NCI-H2227 (cell line): ENCODE measurements at regions not wholly inside any gene's neighbourhood (a gene's known extent, or its start where the extent isn't known, plus 50 kb on each side); places are given as distances from the start of the nearest gene placed in this dataset.
A peak's percentile ranks its signal among the peaks of the same experiment; 100 is the strongest.
"Not testable (repeated sequence)": the region's sequence is repeated elsewhere in the genome, so short reads cannot be mapped to it uniquely, and the experiment has no call there.

ENCODE experiments used
- DNase-seq: peaks from one replicate; lab custom pipeline; 2025; ENCODE audit not compliant: unreplicated experiment; lab: John Stamatoyannopoulos, UW

GRCh38 chr19:28640506-28640905 is 572.4 kb downstream of the UQCRFS1 start:
- DNase-seq: no peak

GRCh38 chr19:28638445-28638844 is 574.5 kb downstream of the UQCRFS1 start:
- no peak for DNase-seq

- DNase-seq: no peak
These were observed 576.2 kb downstream of the UQCRFS1 start for GRCh38 chr19:28636706-28637105.

- no peak for DNase-seq
These were observed 576.8 kb downstream of the UQCRFS1 start for GRCh38 chr19:28636016-28636629.

- no peak for DNase-seq
These were observed 578.1 kb downstream of the UQCRFS1 start for GRCh38 chr19:28634837-28635236.

GRCh38 chr19:28634019-28634328 is 579.0 kb downstream of the UQCRFS1 start:
- no peak for DNase-seq

GRCh38 chr19:28633319-28634018 is 579.5 kb downstream of the UQCRFS1 start:
- DNase-seq: peak; percentile 84

- DNase-seq: no peak
These were observed 580.4 kb downstream of the UQCRFS1 start for GRCh38 chr19:28632371-28633080.

GRCh38 chr19:28631961-28632360 is 581.0 kb downstream of the UQCRFS1 start:
- DNase-seq: no peak

GRCh38 chr19:28627669-28628068 is 585.3 kb downstream of the UQCRFS1 start:
- DNase-seq: no peak

GRCh38 chr19:28626407-28626806 is 586.5 kb downstream of the UQCRFS1 start:
- not testable (repeated sequence) for DNase-seq

- DNase-seq: no peak
These were observed 593.0 kb downstream of the UQCRFS1 start for GRCh38 chr19:28619816-28620429.

- no peak for DNase-seq
These were observed 594.4 kb downstream of the UQCRFS1 start for GRCh38 chr19:28618504-28618903.

- DNase-seq: no peak
These were observed 597.0 kb downstream of the UQCRFS1 start for GRCh38 chr19:28615966-28616365.

GRCh38 chr19:28615546-28615916 is 597.4 kb downstream of the UQCRFS1 start:
- no peak for DNase-seq

GRCh38 chr19:28614634-28615545 is 598.1 kb downstream of the UQCRFS1 start:
- DNase-seq: no peak

- no peak for DNase-seq
These were observed 600.6 kb downstream of the UQCRFS1 start for GRCh38 chr19:28612275-28612769.

- not testable (repeated sequence) for DNase-seq
These were observed 601.6 kb downstream of the UQCRFS1 start for GRCh38 chr19:28611227-28611914.

GRCh38 chr19:28610731-28611130 is 602.2 kb downstream of the UQCRFS1 start:
- DNase-seq: no peak

GRCh38 chr19:28609944-28610343 is 603.0 kb downstream of the UQCRFS1 start:
- DNase-seq: no peak
